CMK (cell line): ENCODE measurements at regions not wholly inside any gene's neighbourhood (a gene's known extent, or its start where the extent isn't known, plus 50 kb on each side); places are given as distances from the start of the nearest gene placed in this dataset.

Experiments
- DNase-seq: peaks from one replicate; pipeline ENCODE4 v3.0.0-alpha.2; 2010; ENCODE audit warnings: low read depth

GRCh38 chr2:117071556-117072102 is 742.9 kb upstream of the DDX18 start:
- no peak for DNase-seq

GRCh38 chr2:117074756-117075155 is 739.7 kb upstream of the DDX18 start:
- no peak for DNase-seq

GRCh38 chr2:117085256-117085655 is 729.2 kb upstream of the DDX18 start:
- DNase-seq = no peak

- DNase-seq = no peak
Measured at GRCh38 chr2:117085737-117086136, 728.8 kb upstream of the DDX18 start.

GRCh38 chr2:117086174-117086942 is 728.1 kb upstream of the DDX18 start:
- DNase-seq = no peak

GRCh38 chr2:117086943-117087250 is 727.6 kb upstream of the DDX18 start:
- no peak for DNase-seq

- DNase-seq = no peak
Measured at GRCh38 chr2:117087535-117088291, 726.8 kb upstream of the DDX18 start.

- no peak for DNase-seq
Measured at GRCh38 chr2:117091041-117091837, 723.3 kb upstream of the DDX18 start.

- DNase-seq = no peak
Measured at GRCh38 chr2:117101613-117102012, 712.9 kb upstream of the DDX18 start.

GRCh38 chr2:117108741-117109267 is 705.7 kb upstream of the DDX18 start:
- no peak for DNase-seq

GRCh38 chr2:117118994-117119393 is 695.5 kb upstream of the DDX18 start:
- DNase-seq = no peak

GRCh38 chr2:117123362-117123761 is 691.1 kb upstream of the DDX18 start:
- no peak for DNase-seq

- DNase-seq = no peak
Measured at GRCh38 chr2:117126656-117127055, 687.8 kb upstream of the DDX18 start.

- DNase-seq = no peak
Measured at GRCh38 chr2:117127680-117128079, 686.8 kb upstream of the DDX18 start.

GRCh38 chr2:117128461-117128860 is 686.0 kb upstream of the DDX18 start:
- DNase-seq = no peak

GRCh38 chr2:117137371-117137770 is 677.1 kb upstream of the DDX18 start:
- no peak for DNase-seq

GRCh38 chr2:117169036-117169765 is 645.3 kb upstream of the DDX18 start:
- no peak for DNase-seq

GRCh38 chr2:117170897-117171296 is 643.6 kb upstream of the DDX18 start:
- no peak for DNase-seq

GRCh38 chr2:117179405-117179804 is 635.1 kb upstream of the DDX18 start:
- no peak for DNase-seq

GRCh38 chr2:117190856-117191559 is 623.5 kb upstream of the DDX18 start:
- no peak for DNase-seq

- no peak for DNase-seq
Measured at GRCh38 chr2:117195381-117195780, 619.1 kb upstream of the DDX18 start.
